IMR-90 (cell line): ENCODE measurements at regions not wholly inside any gene's neighbourhood (a gene's known extent, or its start where the extent isn't known, plus 50 kb on each side); places are given as distances from the start of the nearest gene placed in this dataset.

ENCODE experiments used
- ATAC-seq: fragments of 200-7000 bp; cut with Tn5 transposase; 2 replicates; pipeline ENCODE4 v1.9.1; 2020; ENCODE audit warnings: low read depth, mild to moderate bottlenecking, moderate library complexity
- BruUV-seq: library from RNA; stranded (reverse); fragments of 400-500 nt; replicated peaks from 2 replicates; lab custom pipeline; 2021; lab: Mats Ljungman, UMichigan
- CTCF ChIA-PET: fragments of 300-600 bp; formaldehyde crosslinking; extraction: SDS; loops from one replicate; lab custom pipeline; 2021; ENCODE audit warnings: antibody characterized with exemption; lab: Yijun Ruan, JAX
- POLR2A ChIA-PET: fragments of 300-600 bp; sonication (Branson Sonifier 250); formaldehyde crosslinking; loops from one replicate; lab custom pipeline; 2022; ENCODE audit warnings: antibody characterized with exemption; ENCODE audit not compliant: unreplicated experiment; lab: Charles Lee
- DNase-seq: peaks from one replicate; pipeline ENCODE4 v3.0.0; 2013
- H2AFZ ChIP-seq: replicated peaks from 2 replicates; pipeline ENCODE3; 2013; ENCODE audit warnings: low read length, mild to moderate bottlenecking; ENCODE audit not compliant: poor library complexity
- H2AK5ac ChIP-seq: 2 replicates; pipeline ENCODE4 v1.6.1; 2013; ENCODE audit warnings: low read depth, low read length, inconsistent platforms
- H2AK9ac ChIP-seq: replicated peaks from 2 replicates; pipeline ENCODE3; 2013; ENCODE audit warnings: mild to moderate bottlenecking, low read depth, low read length, moderate library complexity; ENCODE audit not compliant: poor library complexity
- H2BK120ac ChIP-seq: 2 replicates; pipeline ENCODE4 v1.6.1; 2013; ENCODE audit warnings: low read depth, low read length, inconsistent platforms
- H2BK15ac ChIP-seq: 3 replicates; pipeline ENCODE4 v1.6.1; 2013; ENCODE audit warnings: low read depth, low read length, inconsistent platforms
- H2BK20ac ChIP-seq: 2 replicates; pipeline ENCODE4 v1.6.1; 2013; ENCODE audit warnings: low read depth, mild to moderate bottlenecking, inconsistent platforms, low read length, moderate library complexity
- H2BK5ac ChIP-seq: 2 replicates; pipeline ENCODE4 v1.6.1; 2013; ENCODE audit warnings: mild to moderate bottlenecking, low read depth, low read length, inconsistent platforms; ENCODE audit not compliant: poor library complexity, severe bottlenecking
- H3K14ac ChIP-seq: replicated peaks from 2 replicates; pipeline ENCODE4 v1.6.1; 2013; ENCODE audit warnings: low read depth, low read length, inconsistent platforms
- H3K18ac ChIP-seq: 2 replicates; pipeline ENCODE4 v1.6.1; 2013; ENCODE audit warnings: low read depth, low read length, control low read depth
- H3K23ac ChIP-seq: 2 replicates; pipeline ENCODE4 v1.6.1; 2013; ENCODE audit warnings: low read depth, low read length, inconsistent platforms
- H3K27ac ChIP-seq: 2 replicates; pipeline ENCODE4 v1.5.1; 2013; ENCODE audit warnings: mild to moderate bottlenecking, control low read depth, low read length; ENCODE audit not compliant: insufficient read depth
- H3K27me3 ChIP-seq: 2 replicates; pipeline ENCODE4 v1.6.1; 2013; ENCODE audit warnings: low read length; ENCODE audit not compliant: control insufficient read depth, insufficient read depth
- H3K36me3 ChIP-seq: 2 replicates; pipeline ENCODE4 v1.6.1; 2013; ENCODE audit warnings: low read length, mixed read lengths; ENCODE audit not compliant: control insufficient read depth, insufficient read depth
- H3K4ac ChIP-seq: 2 replicates; pipeline ENCODE4 v1.6.1; 2013; ENCODE audit warnings: low read depth, low read length, inconsistent platforms
- H3K4me1 ChIP-seq: 2 replicates; pipeline ENCODE4 v1.6.1; 2013; ENCODE audit warnings: low read length, mixed read lengths; ENCODE audit not compliant: control insufficient read depth, insufficient read depth
- H3K4me2 ChIP-seq: 2 replicates; pipeline ENCODE4 v1.6.1; 2013; ENCODE audit warnings: low read depth, mild to moderate bottlenecking, control low read depth, low read length, moderate library complexity
- H3K4me3 ChIP-seq: 2 replicates; pipeline ENCODE4 v1.5.1; 2013; ENCODE audit warnings: low read depth, mild to moderate bottlenecking, control low read depth, low read length, moderate library complexity; ENCODE audit not compliant: insufficient read depth
- H3K56ac ChIP-seq: 2 replicates; pipeline ENCODE4 v1.6.1; 2013; ENCODE audit warnings: low read length, inconsistent platforms; ENCODE audit not compliant: insufficient read depth; ENCODE audit errors: extremely low read depth
- H3K79me1 ChIP-seq, 2 experiments: 2 replicates each; pipeline ENCODE4 v1.6.1; 2013; ENCODE audit warnings: low read length in 2 of 2, inconsistent platforms in 1 of 2, low read depth in 1 of 2
- H3K9ac ChIP-seq: 2 replicates; pipeline ENCODE4 v1.6.1; 2013; ENCODE audit warnings: low read depth, low read length, control low read depth
- H3K9me1 ChIP-seq: 2 replicates; pipeline ENCODE4 v1.6.1; 2013; ENCODE audit warnings: low read length, inconsistent platforms; ENCODE audit not compliant: insufficient read depth
- H3K9me3 ChIP-seq: 2 replicates; pipeline ENCODE4 v1.6.1; 2013; ENCODE audit warnings: low read length; ENCODE audit not compliant: control insufficient read depth, insufficient read depth
- H4K20me1 ChIP-seq: 2 replicates; pipeline ENCODE4 v1.6.1; 2013; ENCODE audit warnings: low read length, inconsistent platforms; ENCODE audit not compliant: insufficient read depth
- H4K5ac ChIP-seq: 2 replicates; pipeline ENCODE4 v1.6.1; 2013; ENCODE audit warnings: mild to moderate bottlenecking, low read depth, low read length, control low read depth
- H4K8ac ChIP-seq, 2 experiments: 2 replicates each; pipeline ENCODE4 v1.6.1; 2013; ENCODE audit warnings: low read depth in 2 of 2, low read length in 2 of 2, control low read depth in 1 of 2, inconsistent platforms in 1 of 2
- H4K91ac ChIP-seq: 2 replicates; pipeline ENCODE4 v1.6.1; 2013; ENCODE audit warnings: low read depth, low read length, inconsistent platforms; ENCODE audit not compliant: insufficient read depth
- BHLHE40 ChIP-seq: fragments of 150-350 bp; IDR thresholded peaks from 2 replicates; pipeline ENCODE4 v1.6.1; 2016; ENCODE audit warnings: mild to moderate bottlenecking, low read depth, low read length
- CEBPB ChIP-seq: IDR thresholded peaks from 2 replicates; pipeline ENCODE4 v1.6.1; 2012; ENCODE audit warnings: low read depth, low read length, improper control_type of control experiment
- CHD1 ChIP-seq: IDR thresholded peaks from 2 replicates; pipeline ENCODE4 v1.6.1; 2012; ENCODE audit warnings: low read depth, low read length, improper control_type of control experiment
- CTCF ChIP-seq: conservative IDR thresholded peaks from 2 replicates; pipeline ENCODE4 v1.5.1; 2012; ENCODE audit warnings: mild to moderate bottlenecking, low read depth, low read length, improper control_type of control experiment
- ELK1 ChIP-seq: fragments of 150-350 bp; IDR thresholded peaks from 2 replicates; pipeline ENCODE4 v1.6.1; 2016; ENCODE audit warnings: low read depth, mild to moderate bottlenecking, low read length, moderate library complexity, borderline replicate concordance
- FOS ChIP-seq: fragments of 150-350 bp; IDR thresholded peaks from 2 replicates; pipeline ENCODE4 v1.6.1; 2016; ENCODE audit warnings: low read depth, low read length
- MAFK ChIP-seq: IDR thresholded peaks from 2 replicates; pipeline ENCODE4 v1.6.1; 2012; ENCODE audit warnings: low read depth, low read length, improper control_type of control experiment
- MAZ ChIP-seq: IDR thresholded peaks from 2 replicates; pipeline ENCODE4 v1.6.1; 2012; ENCODE audit warnings: low read depth, mild to moderate bottlenecking, low read length, improper control_type of control experiment, moderate library complexity, borderline replicate concordance
- MXI1 ChIP-seq: IDR thresholded peaks from 2 replicates; pipeline ENCODE4 v1.6.1; 2012; ENCODE audit warnings: low read depth, mild to moderate bottlenecking, low read length, moderate library complexity, borderline replicate concordance
- NFE2L2 ChIP-seq: fragments of 150-350 bp; IDR thresholded peaks from 2 replicates; pipeline ENCODE4 v1.6.1; 2016; ENCODE audit warnings: low read depth, mild to moderate bottlenecking, low read length
- POLR2A ChIP-seq: IDR thresholded peaks from 2 replicates; pipeline ENCODE4 v1.6.1; 2012; ENCODE audit warnings: mild to moderate bottlenecking, low read depth, low read length
- RAD21 ChIP-seq: IDR thresholded peaks from 2 replicates; pipeline ENCODE4 v1.6.1; 2012; ENCODE audit warnings: low read length, improper control_type of control experiment
- RCOR1 ChIP-seq: IDR thresholded peaks from 2 replicates; pipeline ENCODE4 v1.6.1; 2012; ENCODE audit warnings: mild to moderate bottlenecking, low read length, improper control_type of control experiment; ENCODE audit not compliant: insufficient replicate concordance
- RFX5 ChIP-seq: IDR thresholded peaks from 2 replicates; pipeline ENCODE4 v1.8.0; 2012; ENCODE audit warnings: low read depth, mild to moderate bottlenecking, low read length, moderate library complexity
- SMC3 ChIP-seq: fragments of 150-350 bp; IDR thresholded peaks from 2 replicates; pipeline ENCODE4 v1.6.1; 2016; ENCODE audit warnings: low read depth, mild to moderate bottlenecking, antibody characterized with exemption, low read length, moderate library complexity
- WGBS, 2 experiments: methylation state at CpG; one replicate each; pipeline versions ENCODE4 v1.1.5 to v1.1.7; 2013; ENCODE audit warnings: missing lambda C conversion rate in 2 of 2; ENCODE audit not compliant: insufficient read length in 1 of 2; ENCODE audit errors: extremely low coverage in 2 of 2; 5-methylcytosine and 5-hydroxymethylcytosine counted together
- dilution Hi-C: fragments of 300-500 bp; cut with HindIII; formaldehyde crosslinking; loops from one replicate; pipeline ENCODE4 v1.14.3; 2018; ENCODE audit warnings: low sequenced_read_pairs; ENCODE audit not compliant: unreplicated experiment
- in situ Hi-C: fragments of 300-500 bp; cut with MboI; formaldehyde crosslinking; loops from 3 replicates; pipeline ENCODE4 v1.14.3; 2019; ENCODE audit warnings: low sequenced_read_pairs, inconsistent platforms, mixed read lengths
- intact Hi-C: fragments of 100-400 bp; cut with micrococcal nuclease; formaldehyde crosslinking; loops from 2 replicates; pipeline ENCODE4 v1.10.0; 2022
- TF ChIP-seq, protein P1 (sequence below): fragments of 150-350 bp; IDR thresholded peaks from 2 replicates; pipeline ENCODE4 v1.6.1; 2017; ENCODE audit warnings: mild to moderate bottlenecking, antibody characterized with exemption, low read length, low read depth

DNA sequence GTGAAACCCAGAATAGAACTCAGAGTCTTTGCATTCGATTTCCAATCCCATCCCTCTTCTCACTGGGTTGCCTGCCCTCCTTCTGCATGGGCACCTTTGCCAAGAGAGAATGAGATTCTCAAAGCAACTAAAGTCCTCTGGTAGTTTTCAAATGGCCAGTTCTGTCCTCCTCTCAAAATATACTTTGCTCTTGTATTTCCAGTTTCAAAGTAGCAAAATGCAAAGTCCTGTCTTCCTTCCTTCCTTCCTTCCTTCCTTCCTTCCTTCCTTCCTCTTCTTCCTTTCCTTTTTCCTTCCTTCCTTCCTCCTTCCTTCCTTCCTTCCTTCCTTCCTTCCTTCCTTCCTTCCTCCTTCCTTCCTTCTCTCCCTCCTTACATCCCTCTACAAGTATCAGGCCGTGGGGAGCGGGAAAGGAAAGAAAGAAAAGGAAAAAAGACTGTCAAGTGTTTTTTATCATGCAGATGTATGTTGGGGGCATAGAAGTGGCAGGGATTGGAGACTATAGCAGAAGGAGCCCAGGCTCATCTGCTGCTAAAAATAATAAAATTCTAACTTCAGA is 265.2 kb downstream of the CD83 start:
- Histone ChIP-seq H3K18ac (no peak overlapping the region), H3K9me1 (no peaks in the 10 kb centered on the region), H3K4ac (no peak overlapping the region), H3K14ac (no peak overlapping the region), H3K79me1 (no peaks in the 10 kb centered on the region), H2BK120ac (no peak overlapping the region), H2BK5ac (no peak overlapping the region), H3K56ac (no peak overlapping the region), H4K5ac (no peak overlapping the region), H2AK5ac (no peak overlapping the region), H2BK15ac (no peak overlapping the region), H3K9me3 (0 out of 2 replicates have a peak, but pooled peaks cover 1% of the 10 kb centered on the region), H3K4me1 (no peaks in the 10 kb centered on the region), H2AK9ac (no peak overlapping the region), H2BK20ac (no peak overlapping the region), H2AFZ (no peak overlapping the region), H3K23ac (no peak overlapping the region), H3K9ac (no peak overlapping the region), H3K4me3 (no peak overlapping the region), H3K27me3 (peaks cover 27% of the 10 kb centered on the region), H4K20me1 (no peaks in the 10 kb centered on the region), H3K4me2 (no peak overlapping the region), H4K8ac (no peak overlapping the region), H3K27ac (no peak overlapping the region), H4K91ac (no peak overlapping the region), H3K36me3 (no peaks in the 10 kb centered on the region)
- ChIA-PET CTCF (no interaction called here), POLR2A (no interaction called here)
- intact Hi-C loops (no loop called here), dilution Hi-C loops (no loop called here), in situ Hi-C loops (no loop called here)
- DNase-seq (no peak), ATAC-seq (no peak)
- 83% methylated on average over 1 of the region's 3 CpGs; no CpG with 5 or more reads in 1 of the 2 experiments for WGBS, 2 experiments
- TF ChIP-seq POLR2A: no peak
- no peak for TF ChIP-seq NFE2L2
- TF ChIP-seq RFX5: no peak
- TF ChIP-seq RAD21: no peak
- TF ChIP-seq CTCF: no peak
- no peak for TF ChIP-seq BHLHE40
- no peak for TF ChIP-seq SMC3
- no peak for TF ChIP-seq ELK1
- no peak for TF ChIP-seq MAFK
- TF ChIP-seq FOS: no peak
- no peak for TF ChIP-seq RCOR1
- TF ChIP-seq MAZ: no peak
- TF ChIP-seq MXI1: no peak
- TF ChIP-seq, protein P1, sequence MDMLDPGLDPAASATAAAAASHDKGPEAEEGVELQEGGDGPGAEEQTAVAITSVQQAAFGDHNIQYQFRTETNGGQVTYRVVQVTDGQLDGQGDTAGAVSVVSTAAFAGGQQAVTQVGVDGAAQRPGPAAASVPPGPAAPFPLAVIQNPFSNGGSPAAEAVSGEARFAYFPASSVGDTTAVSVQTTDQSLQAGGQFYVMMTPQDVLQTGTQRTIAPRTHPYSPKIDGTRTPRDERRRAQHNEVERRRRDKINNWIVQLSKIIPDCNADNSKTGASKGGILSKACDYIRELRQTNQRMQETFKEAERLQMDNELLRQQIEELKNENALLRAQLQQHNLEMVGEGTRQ: no peak
- no peak for TF ChIP-seq CHD1
- no peak for TF ChIP-seq CEBPB
- no TSS peak for BruUV-seq
